Panc1 (cell line): ENCODE measurements at regions not wholly inside any gene's neighbourhood (a gene's known extent, or its start where the extent isn't known, plus 50 kb on each side); places are given as distances from the start of the nearest gene placed in this dataset.

Experiments
- POLR2AphosphoS5 ChIP-seq: IDR thresholded peaks from 2 replicates; pipeline ENCODE4 v1.6.1; 2012; ENCODE audit warnings: mild to moderate bottlenecking, low read depth, low read length, moderate library complexity
- SIN3A ChIP-seq: IDR thresholded peaks from 2 replicates; pipeline ENCODE4 v1.6.1; 2012; ENCODE audit warnings: low read depth, mild to moderate bottlenecking, low read length, moderate library complexity, borderline replicate concordance; ENCODE audit not compliant: insufficient read depth
- TF ChIP-seq, protein P1 (sequence below): fragments of 450-650 bp; IDR thresholded peaks from 2 replicates; pipeline ENCODE4 v1.5.1; 2017; ENCODE audit warnings: mild to moderate bottlenecking
- TF ChIP-seq, protein P2 (sequence below), 2 experiments: IDR thresholded peaks; 2 replicates each; pipeline ENCODE4 v1.6.1; 2011 to 2012; ENCODE audit warnings: low read depth in 2 of 2, control low read depth in 1 of 2, low read length in 1 of 2, mild to moderate bottlenecking in 1 of 2, moderate library complexity in 1 of 2; ENCODE audit not compliant: insufficient read depth in 1 of 2

- TF ChIP-seq, protein P1, sequence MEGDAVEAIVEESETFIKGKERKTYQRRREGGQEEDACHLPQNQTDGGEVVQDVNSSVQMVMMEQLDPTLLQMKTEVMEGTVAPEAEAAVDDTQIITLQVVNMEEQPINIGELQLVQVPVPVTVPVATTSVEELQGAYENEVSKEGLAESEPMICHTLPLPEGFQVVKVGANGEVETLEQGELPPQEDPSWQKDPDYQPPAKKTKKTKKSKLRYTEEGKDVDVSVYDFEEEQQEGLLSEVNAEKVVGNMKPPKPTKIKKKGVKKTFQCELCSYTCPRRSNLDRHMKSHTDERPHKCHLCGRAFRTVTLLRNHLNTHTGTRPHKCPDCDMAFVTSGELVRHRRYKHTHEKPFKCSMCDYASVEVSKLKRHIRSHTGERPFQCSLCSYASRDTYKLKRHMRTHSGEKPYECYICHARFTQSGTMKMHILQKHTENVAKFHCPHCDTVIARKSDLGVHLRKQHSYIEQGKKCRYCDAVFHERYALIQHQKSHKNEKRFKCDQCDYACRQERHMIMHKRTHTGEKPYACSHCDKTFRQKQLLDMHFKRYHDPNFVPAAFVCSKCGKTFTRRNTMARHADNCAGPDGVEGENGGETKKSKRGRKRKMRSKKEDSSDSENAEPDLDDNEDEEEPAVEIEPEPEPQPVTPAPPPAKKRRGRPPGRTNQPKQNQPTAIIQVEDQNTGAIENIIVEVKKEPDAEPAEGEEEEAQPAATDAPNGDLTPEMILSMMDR = no peak
- TF ChIP-seq SIN3A (no peak), POLR2AphosphoS5 (no peak)
- TF ChIP-seq, protein P2, sequence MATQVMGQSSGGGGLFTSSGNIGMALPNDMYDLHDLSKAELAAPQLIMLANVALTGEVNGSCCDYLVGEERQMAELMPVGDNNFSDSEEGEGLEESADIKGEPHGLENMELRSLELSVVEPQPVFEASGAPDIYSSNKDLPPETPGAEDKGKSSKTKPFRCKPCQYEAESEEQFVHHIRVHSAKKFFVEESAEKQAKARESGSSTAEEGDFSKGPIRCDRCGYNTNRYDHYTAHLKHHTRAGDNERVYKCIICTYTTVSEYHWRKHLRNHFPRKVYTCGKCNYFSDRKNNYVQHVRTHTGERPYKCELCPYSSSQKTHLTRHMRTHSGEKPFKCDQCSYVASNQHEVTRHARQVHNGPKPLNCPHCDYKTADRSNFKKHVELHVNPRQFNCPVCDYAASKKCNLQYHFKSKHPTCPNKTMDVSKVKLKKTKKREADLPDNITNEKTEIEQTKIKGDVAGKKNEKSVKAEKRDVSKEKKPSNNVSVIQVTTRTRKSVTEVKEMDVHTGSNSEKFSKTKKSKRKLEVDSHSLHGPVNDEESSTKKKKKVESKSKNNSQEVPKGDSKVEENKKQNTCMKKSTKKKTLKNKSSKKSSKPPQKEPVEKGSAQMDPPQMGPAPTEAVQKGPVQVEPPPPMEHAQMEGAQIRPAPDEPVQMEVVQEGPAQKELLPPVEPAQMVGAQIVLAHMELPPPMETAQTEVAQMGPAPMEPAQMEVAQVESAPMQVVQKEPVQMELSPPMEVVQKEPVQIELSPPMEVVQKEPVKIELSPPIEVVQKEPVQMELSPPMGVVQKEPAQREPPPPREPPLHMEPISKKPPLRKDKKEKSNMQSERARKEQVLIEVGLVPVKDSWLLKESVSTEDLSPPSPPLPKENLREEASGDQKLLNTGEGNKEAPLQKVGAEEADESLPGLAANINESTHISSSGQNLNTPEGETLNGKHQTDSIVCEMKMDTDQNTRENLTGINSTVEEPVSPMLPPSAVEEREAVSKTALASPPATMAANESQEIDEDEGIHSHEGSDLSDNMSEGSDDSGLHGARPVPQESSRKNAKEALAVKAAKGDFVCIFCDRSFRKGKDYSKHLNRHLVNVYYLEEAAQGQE (IDR thresholded peaks at IDR 0.05; ENCODE audit: insufficient read depth in 1 of 2, low read depth in 2 of 2, low read length in 1 of 2) = no peak
Measured at GRCh38 chr12:111067498-111067897, 147.1 kb upstream of the MYL2 start.
